Activated CD8-positive, alpha-beta T cell treated with anti-CD3 and anti-CD28 coated beads for 36 hours (primary cell): ENCODE measurements at regions not wholly inside any gene's neighbourhood (a gene's known extent, or its start where the extent isn't known, plus 50 kb on each side); places are given as distances from the start of the nearest gene placed in this dataset.

ENCODE experiments used
- ATAC-seq: fragments of 200-7000 bp; cut with Tn5 transposase; one replicate; pipeline ENCODE4 v1.10.0; 2021; ENCODE audit warnings: mild to moderate bottlenecking, moderate library complexity
- CTCF ChIA-PET: fragments of 350-600 bp; sonication (Branson Sonifier 250); formaldehyde crosslinking; loops from one replicate; lab custom pipeline; 2021; ENCODE audit warnings: antibody characterized with exemption; lab: Charles Lee
- POLR2A ChIA-PET: fragments of 350-600 bp; sonication (Branson Sonifier 250); formaldehyde crosslinking; loops from one replicate; lab custom pipeline; 2021; ENCODE audit warnings: antibody characterized with exemption; lab: Charles Lee
- DNase-seq: peaks from one replicate; pipeline ENCODE4 v3.0.0-alpha.2; 2020
- H3K27ac Mint-ChIP-seq: one replicate; pipeline ENCODE4 v1.8.0; 2021; ENCODE audit warnings: mild to moderate bottlenecking, mixed read lengths
- H3K27me3 Mint-ChIP-seq: one replicate; pipeline ENCODE4 v1.8.0; 2021; ENCODE audit warnings: mixed read lengths
- H3K36me3 Mint-ChIP-seq: one replicate; pipeline ENCODE4 v1.8.0; 2021; ENCODE audit warnings: low read depth, mixed read lengths
- H3K4me1 Mint-ChIP-seq: one replicate; pipeline ENCODE4 v1.8.0; 2021; ENCODE audit warnings: low read depth, mixed read lengths
- H3K4me3 Mint-ChIP-seq: one replicate; pipeline ENCODE4 v1.8.0; 2021; ENCODE audit warnings: mild to moderate bottlenecking, moderate library complexity, mixed read lengths
- H3K9me3 Mint-ChIP-seq: one replicate; pipeline ENCODE4 v1.8.0; 2021; ENCODE audit warnings: mixed read lengths
- CTCF ChIP-seq: fragments of 200-600 bp; IDR thresholded peaks from one replicate; pipeline ENCODE4 v1.8.0; 2022; ENCODE audit warnings: antibody characterized with exemption, mild to moderate bottlenecking
- intact Hi-C: fragments of 100-400 bp; cut with micrococcal nuclease; formaldehyde crosslinking; loops from one replicate; pipeline ENCODE4 v1.10.0; 2022

GRCh38 chr3:177946048-177946447 is 590.2 kb upstream of the KCNMB2 start:
- Mint-ChIP-seq H3K4me1 (peaks cover 33% of the 10 kb centered on the region), H3K4me3 (no peak overlapping the region), H3K27ac (no peak overlapping the region), H3K36me3 (peaks cover 8% of the 10 kb centered on the region), H3K9me3 (peaks cover 4% of the 10 kb centered on the region), H3K27me3 (no peaks in the 10 kb centered on the region)
- TF ChIP-seq CTCF = no peak
- no peak for DNase-seq
- intact Hi-C loops = no loop called here
- ChIA-PET CTCF (no interaction called here), POLR2A (interaction anchor here (0.8 kb wide), 1 partner anchor 12 kb away, joined by 4 read pairs; no protein-coding TSS in a partner anchor)
- ATAC-seq = no peak

GRCh38 chr3:177946497-177946896 is 589.7 kb upstream of the KCNMB2 start:
- H3K36me3 Mint-ChIP-seq = peaks cover 8% of the 10 kb centered on the region
- TF ChIP-seq CTCF = no peak
- H3K4me1 Mint-ChIP-seq = peaks cover 33% of the 10 kb centered on the region
- H3K4me3 Mint-ChIP-seq = no peak overlapping the region
- ChIA-PET CTCF (no interaction called here), POLR2A (interaction anchor here (0.8 kb wide), 1 partner anchor 13 kb away, joined by 4 read pairs; no protein-coding TSS in a partner anchor)
- ATAC-seq (no peak), DNase-seq (no peak)
- no peaks in the 10 kb centered on the region for H3K27me3 Mint-ChIP-seq
- H3K9me3 Mint-ChIP-seq = peaks cover 4% of the 10 kb centered on the region
- intact Hi-C loops = no loop called here
- H3K27ac Mint-ChIP-seq = no peak overlapping the region

DNA sequence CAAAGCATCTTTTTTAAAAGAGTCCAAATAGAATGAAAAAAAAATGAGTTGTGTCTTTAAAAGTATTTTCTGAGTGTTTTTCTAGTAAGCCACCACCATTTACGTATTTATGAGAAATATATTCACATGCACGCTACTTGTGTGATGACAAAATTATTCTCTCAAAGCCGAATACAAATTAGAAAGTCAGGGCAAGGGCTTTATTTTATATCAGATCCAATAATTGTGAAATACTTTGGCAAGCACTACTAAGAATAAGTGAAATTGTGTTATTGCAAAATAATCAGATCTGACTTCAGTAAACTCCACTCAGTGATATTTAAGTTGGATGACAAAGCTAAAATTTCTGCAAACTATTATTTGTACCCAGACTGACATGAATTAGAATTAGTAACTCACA is 589.3 kb upstream of the KCNMB2 start:
- ATAC-seq = no peak
- no peaks in the 10 kb centered on the region for H3K27me3 Mint-ChIP-seq
- H3K4me3 Mint-ChIP-seq = no peak overlapping the region
- ChIA-PET CTCF (no interaction called here), POLR2A (no interaction called here)
- no peak for DNase-seq
- TF ChIP-seq CTCF = no peak
- intact Hi-C loops = no loop called here
- H3K9me3 Mint-ChIP-seq = peaks cover 4% of the 10 kb centered on the region
- peaks cover 8% of the 10 kb centered on the region for H3K36me3 Mint-ChIP-seq
- peaks cover 33% of the 10 kb centered on the region for H3K4me1 Mint-ChIP-seq
- no peak overlapping the region for H3K27ac Mint-ChIP-seq

DNA sequence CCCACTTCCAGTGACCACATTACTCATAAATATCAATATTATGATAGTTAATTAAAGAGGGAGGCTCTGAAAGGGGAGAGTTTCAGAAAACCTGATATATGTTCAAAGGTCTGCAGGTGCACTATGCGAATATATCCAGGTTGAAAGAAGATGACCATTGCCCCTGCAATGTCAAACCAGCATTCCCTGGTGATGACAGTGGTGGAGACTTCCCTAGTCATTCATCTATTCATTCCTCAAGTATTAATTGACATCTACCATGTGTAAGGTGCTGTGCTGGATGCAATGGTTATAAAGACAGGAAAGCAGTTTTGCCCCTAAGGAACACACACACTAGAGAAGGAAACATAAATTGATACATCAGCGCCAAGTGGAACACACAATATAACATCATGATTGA is 588.3 kb upstream of the KCNMB2 start:
- H3K4me1 Mint-ChIP-seq = peaks cover 29% of the 10 kb centered on the region
- DNase-seq = no peak
- no peak overlapping the region for H3K27ac Mint-ChIP-seq
- no peak for TF ChIP-seq CTCF
- ATAC-seq = no peak
- H3K36me3 Mint-ChIP-seq = peaks cover 8% of the 10 kb centered on the region
- peaks cover 4% of the 10 kb centered on the region for H3K9me3 Mint-ChIP-seq
- H3K27me3 Mint-ChIP-seq = no peaks in the 10 kb centered on the region
- intact Hi-C loops = no loop called here
- ChIA-PET CTCF (interaction anchor here (1.6 kb wide), 1 partner anchor 15 kb away, joined by 3 read pairs; no protein-coding TSS in a partner anchor), POLR2A (no interaction called here)
- no peak overlapping the region for H3K4me3 Mint-ChIP-seq

- ChIA-PET CTCF (interaction anchor here (1.6 kb wide), 1 partner anchor 14 kb away, joined by 3 read pairs; no protein-coding TSS in a partner anchor), POLR2A (interaction anchor here (0.6 kb wide), 1 partner anchor 84 kb away, joined by 3 read pairs; no protein-coding TSS in a partner anchor)
- Mint-ChIP-seq H3K27me3 (no peaks in the 10 kb centered on the region), H3K4me3 (no peak overlapping the region), H3K9me3 (peaks cover 3% of the 10 kb centered on the region), H3K4me1 (peaks cover 20% of the 10 kb centered on the region), H3K36me3 (peaks cover 8% of the 10 kb centered on the region), H3K27ac (no peak overlapping the region)
- no peak for ATAC-seq
- TF ChIP-seq CTCF = no peak
- no peak for DNase-seq
- intact Hi-C loops = no loop called here
Observed at GRCh38 chr3:177948716-177949425, 587.4 kb upstream of the KCNMB2 start.
